PC-3 (cell line): ENCODE measurements at regions not wholly inside any gene's neighbourhood (a gene's known extent, or its start where the extent isn't known, plus 50 kb on each side); places are given as distances from the start of the nearest gene placed in this dataset.

Experiments used
- ATAC-seq: fragments of 200-7000 bp; cut with Tn5 transposase; 2 replicates; pipeline ENCODE4 v1.9.1; 2020; ENCODE audit warnings: mild to moderate bottlenecking, moderate library complexity
- BruUV-seq: library from RNA; stranded (reverse); fragments of 400-500 nt; replicated peaks from 2 replicates; lab custom pipeline; 2021; lab: Mats Ljungman, UMichigan
- CTCF ChIA-PET: fragments of 300-600 bp; sonication (Branson Sonifier 250); formaldehyde crosslinking; loops from one replicate; lab custom pipeline; 2022; ENCODE audit warnings: antibody characterized with exemption; lab: Charles Lee
- POLR2A ChIA-PET: fragments of 300-600 bp; sonication (Branson Sonifier 250); formaldehyde crosslinking; loops from one replicate; lab custom pipeline; 2022; ENCODE audit warnings: antibody characterized with exemption; ENCODE audit not compliant: unreplicated experiment; lab: Charles Lee
- DNase-seq: peaks from one replicate; pipeline ENCODE4 v3.0.0-alpha.2; 2015
- H2AFZ ChIP-seq: fragments of 300-600 bp; sonication (generic); 2 replicates; pipeline ENCODE4 v1.6.0; 2016; ENCODE audit warnings: antibody characterized with exemption, low read length
- H3F3A ChIP-seq: fragments of 300-600 bp; sonication (generic); one replicate; pipeline ENCODE4 v1.6.0; 2017; ENCODE audit warnings: antibody characterized with exemption, low read length, control low read depth, mild to moderate bottlenecking; ENCODE audit not compliant: unreplicated experiment
- H3K27ac ChIP-seq: fragments of 300-600 bp; sonication (generic); 2 replicates; pipeline ENCODE4 v1.5.1; 2016; ENCODE audit warnings: mild to moderate bottlenecking, low read length
- H3K27me3 ChIP-seq: fragments of 300-600 bp; sonication (generic); 2 replicates; pipeline ENCODE4 v1.6.1; 2016; ENCODE audit warnings: low read length, mixed read lengths
- H3K36me3 ChIP-seq: fragments of 300-600 bp; sonication (generic); 2 replicates; pipeline ENCODE4 v1.6.1; 2016; ENCODE audit warnings: low read depth, mixed run types, low read length, mixed read lengths
- H3K4me1 ChIP-seq: fragments of 300-600 bp; sonication (generic); 2 replicates; pipeline ENCODE4 v1.5.1; 2016; ENCODE audit warnings: low read length; ENCODE audit not compliant: insufficient read depth
- H3K4me2 ChIP-seq: fragments of 300-600 bp; sonication (generic); 2 replicates; pipeline ENCODE4 v1.6.0; 2016; ENCODE audit warnings: low read length
- H3K4me3 ChIP-seq: fragments of 300-600 bp; sonication (generic); 2 replicates; pipeline ENCODE4 v1.5.1; 2016; ENCODE audit warnings: mild to moderate bottlenecking, low read length, mixed read lengths
- H3K79me2 ChIP-seq: fragments of 300-600 bp; sonication (generic); 2 replicates; pipeline ENCODE4 v1.6.1; 2017; ENCODE audit warnings: low read length, mixed read lengths
- H3K9ac ChIP-seq: fragments of 300-600 bp; sonication (generic); 2 replicates; pipeline ENCODE4 v1.6.0; 2016; ENCODE audit warnings: mild to moderate bottlenecking, low read length
- H3K9me2 ChIP-seq: fragments of 300-600 bp; sonication (generic); replicated peaks from 2 replicates; pipeline ENCODE4 v1.6.1; 2016; ENCODE audit warnings: mixed run types, low read length, mixed read lengths
- H3K9me3 ChIP-seq: fragments of 300-600 bp; sonication (generic); 2 replicates; pipeline ENCODE4 v1.6.1; 2016; ENCODE audit warnings: low read length, mixed read lengths
- H4K20me1 ChIP-seq: fragments of 300-600 bp; sonication (generic); 2 replicates; pipeline ENCODE4 v1.6.1; 2016; ENCODE audit warnings: low read length, mixed read lengths
- CTCF ChIP-seq: fragments of 300-600 bp; sonication (generic); conservative IDR thresholded peaks from 2 replicates; pipeline ENCODE4 v1.5.1; 2017; ENCODE audit warnings: antibody characterized with exemption, low read depth, mild to moderate bottlenecking, low read length
- EZH2 ChIP-seq: fragments of 300-600 bp; sonication (generic); IDR thresholded peaks from one replicate; pipeline ENCODE4 v1.6.1; 2017; ENCODE audit warnings: antibody characterized with exemption, mild to moderate bottlenecking, low read length; ENCODE audit not compliant: unreplicated experiment
- EZH2phosphoT487 ChIP-seq: fragments of 300-600 bp; sonication (generic); IDR thresholded peaks from 2 replicates; pipeline ENCODE4 v1.6.1; 2018; ENCODE audit warnings: mild to moderate bottlenecking, antibody characterized with exemption, low read length, borderline replicate concordance
- intact Hi-C: fragments of 100-400 bp; cut with micrococcal nuclease; formaldehyde crosslinking; loops from 2 replicates; pipeline ENCODE4 v1.9.0; 2023

GRCh38 chr1:103953386-103953785, 203.7 kb downstream of the AMY1C start:
- ATAC-seq (no peak), DNase-seq (no peak)
- Histone ChIP-seq H3K27me3 (peaks cover 28% of the 10 kb centered on the region), H3K4me1 (no peaks in the 10 kb centered on the region), H3K4me3 (no peak overlapping the region), H3K36me3 (no peaks in the 10 kb centered on the region), H3F3A (no peaks in the 10 kb centered on the region), H2AFZ (no peak overlapping the region), H3K27ac (no peak overlapping the region), H4K20me1 (no peaks in the 10 kb centered on the region), H3K4me2 (no peak overlapping the region), H3K79me2 (no peaks in the 10 kb centered on the region), H3K9ac (no peak overlapping the region), H3K9me2 (no peaks in the 10 kb centered on the region), H3K9me3 (no peaks in the 10 kb centered on the region)
- intact Hi-C loops: no loop called here
- CTCF ChIA-PET: no interaction called here
- no TSS peak for BruUV-seq
- POLR2A ChIA-PET: no interaction called here
- TF ChIP-seq EZH2phosphoT487: no peak
- no peak for TF ChIP-seq CTCF
- no peak for TF ChIP-seq EZH2

- H3K27me3 ChIP-seq: peaks cover 23% of the 10 kb centered on the region
- no peaks in the 10 kb centered on the region for H3K79me2 ChIP-seq
- no peak overlapping the region for H3K9ac ChIP-seq
- ChIA-PET CTCF (no interaction called here), POLR2A (no interaction called here)
- BruUV-seq: no TSS peak
- H2AFZ ChIP-seq: no peak overlapping the region
- no peaks in the 10 kb centered on the region for H3K9me3 ChIP-seq
- no peak overlapping the region for H3K27ac ChIP-seq
- no peaks in the 10 kb centered on the region for H3K36me3 ChIP-seq
- intact Hi-C loops: no loop called here
- no peaks in the 10 kb centered on the region for H4K20me1 ChIP-seq
- no peak for TF ChIP-seq CTCF
- TF ChIP-seq EZH2phosphoT487: no peak
- TF ChIP-seq EZH2: no peak
- no peaks in the 10 kb centered on the region for H3K9me2 ChIP-seq
- ATAC-seq: no peak
- no peaks in the 10 kb centered on the region for H3K4me1 ChIP-seq
- no peak for DNase-seq
- H3K4me2 ChIP-seq: no peak overlapping the region
- no peak overlapping the region for H3K4me3 ChIP-seq
- H3F3A ChIP-seq: no peaks in the 10 kb centered on the region
These were observed 209.0 kb downstream of the AMY1C start for GRCh38 chr1:103958699-103959098.

GRCh38 chr1:103959565-103959964, 209.9 kb downstream of the AMY1C start:
- CTCF ChIA-PET: no interaction called here
- no peak overlapping the region for H3K4me2 ChIP-seq
- no peak overlapping the region for H3K4me3 ChIP-seq
- no TSS peak for BruUV-seq
- H3K79me2 ChIP-seq: no peaks in the 10 kb centered on the region
- H3K4me1 ChIP-seq: no peaks in the 10 kb centered on the region
- intact Hi-C loops: no loop called here
- TF ChIP-seq CTCF (no peak), EZH2 (no peak), EZH2phosphoT487 (no peak)
- H3K27me3 ChIP-seq: peaks cover 19% of the 10 kb centered on the region
- POLR2A ChIA-PET: no interaction called here
- DNase-seq (no peak), ATAC-seq (no peak)
- H3K9me3 ChIP-seq: no peaks in the 10 kb centered on the region
- H3K9ac ChIP-seq: no peak overlapping the region
- no peaks in the 10 kb centered on the region for H3K9me2 ChIP-seq
- no peaks in the 10 kb centered on the region for H3K36me3 ChIP-seq
- H3K27ac ChIP-seq: no peak overlapping the region
- H3F3A ChIP-seq: no peaks in the 10 kb centered on the region
- H4K20me1 ChIP-seq: no peaks in the 10 kb centered on the region
- H2AFZ ChIP-seq: no peak overlapping the region
